ENCODE measurements at regions not wholly inside any gene's neighbourhood (a gene's known extent, or its start where the extent isn't known, plus 50 kb on each side); places are given as distances from the start of the nearest gene placed in this dataset.

DNA sequence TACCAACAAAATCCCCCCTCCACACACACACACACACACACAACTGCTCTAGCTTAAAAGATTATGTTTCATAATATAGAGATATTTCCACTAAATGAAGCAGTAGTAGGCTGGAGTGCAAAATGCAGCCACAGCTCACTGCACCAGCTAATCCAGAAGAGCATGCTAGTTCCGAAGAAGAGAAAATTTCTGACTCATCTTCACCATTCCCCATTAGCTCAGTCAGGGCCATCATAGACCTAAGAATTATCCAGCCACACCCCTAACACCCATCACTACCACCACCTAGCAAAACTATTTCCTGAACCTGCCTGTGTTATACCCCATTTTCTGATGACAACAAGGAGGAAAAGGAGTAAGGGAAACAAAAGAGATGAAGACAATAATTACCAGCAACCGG lies 67.1 kb upstream of the UBE2E2 start:
- TF ChIP-seq, protein P1, sequence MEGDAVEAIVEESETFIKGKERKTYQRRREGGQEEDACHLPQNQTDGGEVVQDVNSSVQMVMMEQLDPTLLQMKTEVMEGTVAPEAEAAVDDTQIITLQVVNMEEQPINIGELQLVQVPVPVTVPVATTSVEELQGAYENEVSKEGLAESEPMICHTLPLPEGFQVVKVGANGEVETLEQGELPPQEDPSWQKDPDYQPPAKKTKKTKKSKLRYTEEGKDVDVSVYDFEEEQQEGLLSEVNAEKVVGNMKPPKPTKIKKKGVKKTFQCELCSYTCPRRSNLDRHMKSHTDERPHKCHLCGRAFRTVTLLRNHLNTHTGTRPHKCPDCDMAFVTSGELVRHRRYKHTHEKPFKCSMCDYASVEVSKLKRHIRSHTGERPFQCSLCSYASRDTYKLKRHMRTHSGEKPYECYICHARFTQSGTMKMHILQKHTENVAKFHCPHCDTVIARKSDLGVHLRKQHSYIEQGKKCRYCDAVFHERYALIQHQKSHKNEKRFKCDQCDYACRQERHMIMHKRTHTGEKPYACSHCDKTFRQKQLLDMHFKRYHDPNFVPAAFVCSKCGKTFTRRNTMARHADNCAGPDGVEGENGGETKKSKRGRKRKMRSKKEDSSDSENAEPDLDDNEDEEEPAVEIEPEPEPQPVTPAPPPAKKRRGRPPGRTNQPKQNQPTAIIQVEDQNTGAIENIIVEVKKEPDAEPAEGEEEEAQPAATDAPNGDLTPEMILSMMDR (IDR thresholded peaks at IDR 0.05) = no peak
- TF ChIP-seq EP300 (IDR thresholded peaks at IDR 0.05) = no peak
- TF ChIP-seq POLR2A (IDR thresholded peaks at IDR 0.05) = no peak
